A673 (cell line): ENCODE measurements at regions not wholly inside any gene's neighbourhood (a gene's known extent, or its start where the extent isn't known, plus 50 kb on each side); places are given as distances from the start of the nearest gene placed in this dataset.

ENCODE experiments used
- BruUV-seq: library from RNA; stranded (reverse); fragments of 400-500 nt; replicated peaks from 2 replicates; lab custom pipeline; 2021; lab: Mats Ljungman, UMichigan
- CTCF ChIA-PET: fragments of 300-600 bp; sonication (Branson Sonifier 250); formaldehyde crosslinking; loops from one replicate; lab custom pipeline; 2022; ENCODE audit warnings: antibody characterized with exemption; lab: Charles Lee
- POLR2A ChIA-PET: fragments of 300-600 bp; sonication (Branson Sonifier 250); formaldehyde crosslinking; loops from one replicate; lab custom pipeline; 2022; ENCODE audit warnings: antibody characterized with exemption; ENCODE audit not compliant: low non-redundant PET; lab: Charles Lee
- DNase-seq: peaks from one replicate; pipeline ENCODE4 v3.0.0-alpha.2; 2015; ENCODE audit warnings: low spot score
- H3K27ac ChIP-seq: fragments of 200-600 bp; sonication (generic); 2 replicates; pipeline ENCODE4 v1.5.1; 2016; ENCODE audit warnings: mixed run types, low read depth, mild to moderate bottlenecking, mixed read lengths, antibody characterized with exemption, low read length; ENCODE audit not compliant: poor library complexity, severe bottlenecking
- H3K27me3 ChIP-seq: fragments of 200-600 bp; sonication (generic); replicated peaks from 2 replicates; pipeline ENCODE4 v1.6.1; 2017; ENCODE audit warnings: mixed run types, low read depth, mild to moderate bottlenecking, mixed read lengths, antibody characterized with exemption, low read length; ENCODE audit not compliant: insufficient read depth, poor library complexity
- H3K36me3 ChIP-seq: fragments of 200-600 bp; sonication (generic); 2 replicates; pipeline ENCODE4 v1.6.1; 2016; ENCODE audit warnings: mixed run types, mild to moderate bottlenecking, mixed read lengths, antibody characterized with exemption, low read length; ENCODE audit not compliant: insufficient read depth, poor library complexity, severe bottlenecking
- H3K4me1 ChIP-seq: fragments of 200-600 bp; sonication (generic); 2 replicates; pipeline ENCODE4 v1.6.1; 2017; ENCODE audit warnings: mixed run types, mild to moderate bottlenecking, mixed read lengths, antibody characterized with exemption, low read length; ENCODE audit not compliant: insufficient read depth, poor library complexity, severe bottlenecking
- H3K4me3 ChIP-seq: fragments of 200-600 bp; sonication (generic); 2 replicates; pipeline ENCODE4 v1.5.1; 2016; ENCODE audit warnings: low read depth, mixed run types, mild to moderate bottlenecking, mixed read lengths, low read length; ENCODE audit not compliant: poor library complexity, severe bottlenecking
- H3K9me3 ChIP-seq: fragments of 200-600 bp; sonication (generic); 2 replicates; pipeline ENCODE4 v1.6.1; 2016; ENCODE audit warnings: mixed run types, low read depth, mild to moderate bottlenecking, mixed read lengths, antibody characterized with exemption, low read length; ENCODE audit not compliant: poor library complexity, severe bottlenecking
- EZH2 ChIP-seq: fragments of 200-600 bp; sonication (generic); IDR thresholded peaks from 2 replicates; pipeline ENCODE4 v1.6.1; 2017; ENCODE audit warnings: borderline replicate concordance, low read depth, mild to moderate bottlenecking, mixed read lengths, antibody characterized with exemption, low read length; ENCODE audit not compliant: poor library complexity, severe bottlenecking
- intact Hi-C: fragments of 100-400 bp; cut with micrococcal nuclease; formaldehyde crosslinking; loops from one replicate; pipeline ENCODE4 v1.10.0; 2022; ENCODE audit not compliant: unreplicated experiment
- TF ChIP-seq, protein P1 (sequence below): fragments of 300-800, 200-600 bp; sonication (generic); conservative IDR thresholded peaks from 2 replicates; pipeline ENCODE4 v1.5.1; 2017; ENCODE audit warnings: low read depth, mild to moderate bottlenecking, antibody characterized with exemption, low read length, moderate library complexity, mixed read lengths

DNA sequence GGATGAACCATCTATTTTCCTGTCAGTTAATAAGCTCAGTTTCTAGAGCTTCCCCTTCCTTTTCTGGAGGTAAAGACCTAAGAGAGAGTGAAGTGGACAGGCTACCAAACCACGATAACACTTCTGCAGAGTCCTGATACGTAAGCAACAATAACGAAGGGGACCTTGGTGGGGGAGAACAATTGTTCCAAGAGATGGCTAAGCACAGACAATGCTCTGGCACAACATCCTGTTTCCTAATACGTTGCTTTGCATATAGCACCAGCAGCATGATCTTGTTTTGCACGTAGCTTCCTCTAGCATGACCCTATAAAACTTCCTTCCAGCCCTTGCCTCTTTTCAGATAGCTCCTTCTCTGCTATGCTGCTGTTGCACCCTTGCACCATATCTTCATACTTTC lies 247.3 kb downstream of the RAD51AP2 start:
- Histone ChIP-seq H3K27me3 (no peaks in the 10 kb centered on the region), H3K4me3 (no peak overlapping the region), H3K36me3 (no peaks in the 10 kb centered on the region), H3K27ac (no peak overlapping the region), H3K4me1 (no peaks in the 10 kb centered on the region), H3K9me3 (no peaks in the 10 kb centered on the region)
- DNase-seq, result no peak
- BruUV-seq, result no TSS peak
- intact Hi-C loops, result no loop called here
- ChIA-PET POLR2A (no interaction called here), CTCF (no interaction called here)
- TF ChIP-seq EZH2, result no peak
- TF ChIP-seq, protein P1, sequence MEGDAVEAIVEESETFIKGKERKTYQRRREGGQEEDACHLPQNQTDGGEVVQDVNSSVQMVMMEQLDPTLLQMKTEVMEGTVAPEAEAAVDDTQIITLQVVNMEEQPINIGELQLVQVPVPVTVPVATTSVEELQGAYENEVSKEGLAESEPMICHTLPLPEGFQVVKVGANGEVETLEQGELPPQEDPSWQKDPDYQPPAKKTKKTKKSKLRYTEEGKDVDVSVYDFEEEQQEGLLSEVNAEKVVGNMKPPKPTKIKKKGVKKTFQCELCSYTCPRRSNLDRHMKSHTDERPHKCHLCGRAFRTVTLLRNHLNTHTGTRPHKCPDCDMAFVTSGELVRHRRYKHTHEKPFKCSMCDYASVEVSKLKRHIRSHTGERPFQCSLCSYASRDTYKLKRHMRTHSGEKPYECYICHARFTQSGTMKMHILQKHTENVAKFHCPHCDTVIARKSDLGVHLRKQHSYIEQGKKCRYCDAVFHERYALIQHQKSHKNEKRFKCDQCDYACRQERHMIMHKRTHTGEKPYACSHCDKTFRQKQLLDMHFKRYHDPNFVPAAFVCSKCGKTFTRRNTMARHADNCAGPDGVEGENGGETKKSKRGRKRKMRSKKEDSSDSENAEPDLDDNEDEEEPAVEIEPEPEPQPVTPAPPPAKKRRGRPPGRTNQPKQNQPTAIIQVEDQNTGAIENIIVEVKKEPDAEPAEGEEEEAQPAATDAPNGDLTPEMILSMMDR, result no peak

DNA sequence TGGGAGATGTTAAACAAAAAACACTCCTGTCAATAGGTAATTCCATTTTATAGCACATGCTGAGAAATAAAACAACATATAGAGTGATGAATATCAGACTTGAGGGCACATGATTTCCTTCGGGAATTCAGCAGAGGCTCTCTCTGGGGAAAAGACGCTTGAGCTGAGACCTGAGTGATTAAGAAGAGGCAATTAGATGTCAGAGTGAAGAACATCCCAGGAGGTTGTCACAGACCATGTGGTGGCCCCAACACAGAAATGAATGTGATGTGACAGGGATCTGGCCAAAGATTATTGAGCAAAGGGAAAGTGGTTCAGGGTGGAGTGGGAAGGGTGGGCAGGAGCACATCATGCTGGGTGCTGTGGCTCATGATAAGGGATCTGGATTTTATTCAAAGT lies 254.7 kb downstream of the RAD51AP2 start:
- ChIA-PET CTCF (no interaction called here), POLR2A (no interaction called here)
- no peak for TF ChIP-seq EZH2
- TF ChIP-seq, protein P1, result no peak
- no peak for DNase-seq
- Histone ChIP-seq H3K4me3 (no peak overlapping the region), H3K27ac (no peak overlapping the region), H3K4me1 (no peaks in the 10 kb centered on the region), H3K27me3 (peaks cover 3% of the 10 kb centered on the region), H3K36me3 (no peaks in the 10 kb centered on the region), H3K9me3 (no peaks in the 10 kb centered on the region)
- intact Hi-C loops, result no loop called here
- BruUV-seq, result no TSS peak

DNA sequence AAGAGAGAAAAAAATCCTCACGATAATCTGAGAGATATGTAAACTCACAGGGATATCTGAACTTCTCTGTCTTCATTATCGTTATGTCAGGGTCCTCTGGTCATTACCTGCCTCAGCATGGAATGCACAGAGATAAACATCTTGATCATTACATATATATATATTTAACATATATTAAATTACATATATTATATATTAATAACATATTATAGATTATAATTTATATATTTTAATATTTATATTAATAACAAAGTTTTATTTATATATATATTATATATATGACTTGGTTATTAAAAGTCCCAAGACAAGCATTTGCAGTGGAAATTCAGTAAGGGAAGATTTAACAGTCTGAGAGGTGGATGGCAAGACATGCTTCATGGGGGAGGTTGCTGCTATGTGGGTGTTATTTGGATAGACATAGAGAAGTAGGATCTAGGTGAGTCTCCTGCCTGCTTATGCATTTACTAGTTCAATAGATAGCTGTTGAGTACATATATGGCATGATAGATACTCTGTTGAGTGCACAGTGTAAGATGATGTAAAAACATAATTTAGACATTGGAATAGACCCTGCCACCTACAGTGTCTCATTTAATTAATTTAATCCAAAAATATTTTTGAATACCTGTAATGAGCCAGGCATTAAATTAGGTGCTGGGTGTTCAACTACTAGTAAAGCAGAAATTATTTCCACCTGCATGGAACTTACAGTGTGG lies 255.2 kb downstream of the RAD51AP2 start:
- intact Hi-C loops, result no loop called here
- CTCF ChIA-PET, result no interaction called here
- H3K36me3 ChIP-seq, result no peaks in the 10 kb centered on the region
- H3K4me3 ChIP-seq, result no peak overlapping the region
- POLR2A ChIA-PET, result no interaction called here
- H3K27ac ChIP-seq, result no peak overlapping the region
- H3K27me3 ChIP-seq, result peaks cover 3% of the 10 kb centered on the region
- BruUV-seq, result no TSS peak
- TF ChIP-seq, protein P1, result no peak
- no peak for TF ChIP-seq EZH2
- H3K9me3 ChIP-seq, result no peaks in the 10 kb centered on the region
- no peaks in the 10 kb centered on the region for H3K4me1 ChIP-seq
- no peak for DNase-seq
